ENCODE measurements at regions not wholly inside any gene's neighbourhood (a gene's known extent, or its start where the extent isn't known, plus 50 kb on each side); places are given as distances from the start of the nearest gene placed in this dataset.

GRCh38 chr5:6146271-6146670 lies 232.1 kb downstream of the MED10 start:
- no peaks in the 10 kb centered on the region; the same call in 1 of the 2 replicates for H3K27me3 Mint-ChIP-seq (ENCODE audit: low read depth)
- TF ChIP-seq SOX15 (CRISPR knock-in tag; IDR thresholded peaks at IDR 0.05) = no peak
- no peak for TF ChIP-seq ELF4 (CRISPR knock-in tag; IDR thresholded peaks at IDR 0.05; ENCODE audit: low read depth)
- no peak for TF ChIP-seq CDX4 (CRISPR knock-in tag; IDR thresholded peaks at IDR 0.05; ENCODE audit: borderline replicate concordance)
- TF ChIP-seq NFE2L1 (CRISPR knock-in tag; IDR thresholded peaks at IDR 0.05) = no peak
- TF ChIP-seq GABPB1 (CRISPR knock-in tag; IDR thresholded peaks at IDR 0.05) = no peak
- TF ChIP-seq ATF3 (CRISPR knock-in tag; conservative IDR thresholded peaks at IDR 0.05) = no peak
- TF ChIP-seq ARID4B (CRISPR knock-in tag; IDR thresholded peaks at IDR 0.05; ENCODE audit: borderline replicate concordance) = no peak
- ChIA-PET CTCF (no interaction called here), POLR2A (no interaction called here)
- no peak for ATAC-seq
- no peak for DNase-seq (ENCODE audit: low spot score)
- H3K4me1 Mint-ChIP-seq = peaks cover 8% of the 10 kb centered on the region
- H3K27ac Mint-ChIP-seq = no peak overlapping the region
- H3K36me3 Mint-ChIP-seq = no peaks in the 10 kb centered on the region
- no peaks in the 10 kb centered on the region for H3K9me3 Mint-ChIP-seq
- no peak overlapping the region for H3K4me3 Mint-ChIP-seq

GRCh38 chr5:6145616-6146237 lies 232.6 kb downstream of the MED10 start:
- POLR2A ChIA-PET = no interaction called here
- no peak for TF ChIP-seq CREB1 (CRISPR knock-in tag; IDR thresholded peaks at IDR 0.05)
- no peak for TF ChIP-seq MLX (CRISPR knock-in tag; IDR thresholded peaks at IDR 0.05)
- peak; percentile 98 for TF ChIP-seq HMGA2 (CRISPR knock-in tag; IDR thresholded peaks at IDR 0.05)
- H3K4me3 Mint-ChIP-seq = no peak overlapping the region
- H3K4me1 Mint-ChIP-seq = peaks cover 8% of the 10 kb centered on the region
- DNase-seq (ENCODE audit: low spot score) (no peak), ATAC-seq (no peak)
- H3K27ac Mint-ChIP-seq = no peak overlapping the region
- H3K9me3 Mint-ChIP-seq = no peaks in the 10 kb centered on the region
- CTCF ChIA-PET = no interaction called here
- H3K36me3 Mint-ChIP-seq = no peaks in the 10 kb centered on the region
- no peaks in the 10 kb centered on the region; the same call in 1 of the 2 replicates for H3K27me3 Mint-ChIP-seq (ENCODE audit: low read depth)

- TF ChIP-seq HMGXB4 (CRISPR knock-in tag; IDR thresholded peaks at IDR 0.05) (no peak), ZNF232 (CRISPR knock-in tag; IDR thresholded peaks at IDR 0.05) (no peak), NFYB (CRISPR knock-in tag; conservative IDR thresholded peaks at IDR 0.05; ENCODE audit: low read depth) (no peak), ZNF121 (CRISPR knock-in tag; IDR thresholded peaks at IDR 0.05) (no peak), MAX (CRISPR knock-in tag; IDR thresholded peaks at IDR 0.05) (no peak), FOXP1 (CRISPR knock-in tag; IDR thresholded peaks at IDR 0.05; ENCODE audit: borderline replicate concordance) (no peak), RELA (CRISPR knock-in tag; IDR thresholded peaks at IDR 0.05; ENCODE audit: borderline replicate concordance) (no peak), ZNF219 (CRISPR knock-in tag; IDR thresholded peaks at IDR 0.05; ENCODE audit: borderline replicate concordance) (no peak), CDX4 (CRISPR knock-in tag; IDR thresholded peaks at IDR 0.05; ENCODE audit: borderline replicate concordance) (no peak)
- Mint-ChIP-seq H3K4me3 (no peak overlapping the region), H3K27me3 (ENCODE audit: low read depth) (no peaks in the 10 kb centered on the region; the same call in 1 of the 2 replicates), H3K4me1 (peaks cover 8% of the 10 kb centered on the region), H3K9me3 (no peaks in the 10 kb centered on the region), H3K36me3 (no peaks in the 10 kb centered on the region), H3K27ac (no peak overlapping the region)
- CTCF ChIA-PET = interaction anchor here (0.7 to 1.3 kb wide), 6 partner anchors 9 to 653 kb away, joined by 3 to 5 read pairs (median 4); no protein-coding TSS in a partner anchor
- POLR2A ChIA-PET = no interaction called here
- ATAC-seq (peak; percentile 99), DNase-seq (ENCODE audit: low spot score) (peak; percentile 42)
Observed at GRCh38 chr5:6143523-6143922, 234.8 kb downstream of the MED10 start.
